Esophagus squamous epithelium (tissue), 4 donors: ENCODE measurements at regions not wholly inside any gene's neighbourhood (a gene's known extent, or its start where the extent isn't known, plus 50 kb on each side); places are given as distances from the start of the nearest gene placed in this dataset.

ENCODE experiments used
- CTCF ChIP-seq, 6 experiments: fragments of 450-650 bp in 4 of 6; fragments of 200-600 bp in 2 of 6; sonication (generic) in 2 of 6; IDR thresholded peaks; one replicate each; pipeline ENCODE4 v1.5.1; 2016 to 2019; ENCODE audit warnings: antibody characterized with exemption in 6 of 6, mild to moderate bottlenecking in 4 of 6, moderate library complexity in 4 of 6
- POLR2A ChIP-seq, 4 donors: fragments of 450-650 bp; IDR thresholded peaks; one replicate each; pipeline ENCODE4 v1.6.1; 2017; ENCODE audit warnings: antibody characterized with exemption in 4 of 4, mild to moderate bottlenecking in 4 of 4, moderate library complexity in 3 of 4

DNA sequence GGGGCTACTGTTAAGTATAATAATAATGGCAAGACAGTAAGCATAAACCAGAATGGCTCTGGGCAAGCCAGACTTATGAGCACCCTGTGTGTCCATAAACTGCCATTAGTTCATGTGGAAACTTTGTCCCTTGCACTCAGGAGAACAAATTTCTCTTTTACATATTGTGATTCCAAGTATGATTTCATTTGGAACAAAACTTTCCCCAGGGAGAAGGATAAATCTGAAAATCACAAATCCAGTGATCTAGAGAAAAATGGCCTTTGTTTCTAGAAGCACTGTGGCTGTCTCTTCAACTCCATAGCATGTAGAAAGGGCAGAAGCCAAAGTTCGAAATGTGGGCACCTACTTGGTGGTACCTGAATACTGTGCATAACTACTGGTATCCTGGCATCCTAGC lies 823.7 kb upstream of the SOX11 start:
- no peak for TF ChIP-seq CTCF (IDR thresholded peaks at IDR 0.05)
- TF ChIP-seq POLR2A (IDR thresholded peaks at IDR 0.05), result no peak
